Activated CD4-positive, CD25-positive, alpha-beta regulatory T cell treated with anti-CD3 and anti-CD28 coated beads, Interleukin-2, amount 50 U/mL, for 24 hours (primary cell): ENCODE measurements at regions not wholly inside any gene's neighbourhood (a gene's known extent, or its start where the extent isn't known, plus 50 kb on each side); places are given as distances from the start of the nearest gene placed in this dataset.

ENCODE experiments used
- ATAC-seq, 2 donors: fragments of 150-1000 bp; cut with Tn5 transposase; one replicate each; pipeline ENCODE4 v1.10.0; 2021; ENCODE audit warnings: mild to moderate bottlenecking in 1 of 2, moderate library complexity in 1 of 2

DNA sequence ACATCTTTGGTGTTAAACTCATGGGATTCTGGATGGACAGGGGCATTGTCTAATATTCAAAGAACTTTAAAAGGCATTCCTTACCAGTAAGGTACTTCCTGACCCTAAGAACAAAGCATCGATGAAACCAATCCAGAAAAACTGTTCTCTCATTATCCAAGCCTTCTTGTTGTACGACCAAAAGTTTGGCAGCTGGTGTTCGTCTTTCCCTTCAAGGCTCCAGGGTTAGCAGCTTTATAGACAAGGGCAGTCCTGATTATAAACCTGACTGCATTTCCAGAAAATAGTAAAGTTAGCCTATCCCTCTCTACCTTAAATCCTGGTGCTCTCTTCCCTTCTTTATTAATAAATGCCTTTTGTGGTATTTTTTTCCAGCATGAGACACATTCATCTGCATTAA is 149.4 kb upstream of the MRPS30 start:
- ATAC-seq: no peak

DNA sequence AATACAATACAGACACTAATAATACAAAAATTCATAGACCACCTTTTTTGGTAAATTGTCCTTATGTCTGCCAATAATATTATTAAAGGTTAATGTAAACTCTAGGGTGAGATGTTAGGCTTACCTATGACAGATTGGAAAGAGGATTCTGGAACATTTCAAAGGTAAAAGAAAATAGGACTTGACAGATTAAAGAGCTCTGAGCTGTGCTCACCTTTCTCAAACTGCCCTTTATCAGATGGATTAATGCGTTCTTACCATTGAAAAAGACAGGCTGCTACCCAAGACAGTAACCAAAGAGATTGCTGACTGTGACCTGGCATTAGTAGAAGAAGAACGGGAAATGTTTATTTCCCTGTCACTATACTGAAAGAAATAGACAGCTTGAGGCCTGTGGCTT is 156.1 kb upstream of the MRPS30 start:
- ATAC-seq: no peak

DNA sequence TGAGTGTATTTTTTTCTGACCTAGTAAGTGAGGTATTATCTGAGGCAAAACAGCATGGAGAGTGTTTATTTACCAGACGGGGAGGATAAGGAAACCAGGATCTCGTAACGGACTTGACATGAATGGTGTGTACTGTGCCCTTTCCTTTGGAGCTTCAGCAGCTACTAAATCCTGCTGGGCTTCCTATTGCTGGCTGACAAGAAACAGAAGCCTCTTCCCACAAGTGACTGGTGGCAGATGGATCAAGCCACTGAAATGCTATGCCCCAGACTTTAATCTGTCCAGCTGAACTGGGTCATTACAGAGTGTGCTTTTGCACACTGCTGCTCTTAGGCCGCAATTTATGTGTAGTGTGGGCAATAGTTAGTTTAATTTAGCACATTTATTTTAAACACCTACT is 162.7 kb upstream of the MRPS30 start:
- no peak for ATAC-seq

DNA sequence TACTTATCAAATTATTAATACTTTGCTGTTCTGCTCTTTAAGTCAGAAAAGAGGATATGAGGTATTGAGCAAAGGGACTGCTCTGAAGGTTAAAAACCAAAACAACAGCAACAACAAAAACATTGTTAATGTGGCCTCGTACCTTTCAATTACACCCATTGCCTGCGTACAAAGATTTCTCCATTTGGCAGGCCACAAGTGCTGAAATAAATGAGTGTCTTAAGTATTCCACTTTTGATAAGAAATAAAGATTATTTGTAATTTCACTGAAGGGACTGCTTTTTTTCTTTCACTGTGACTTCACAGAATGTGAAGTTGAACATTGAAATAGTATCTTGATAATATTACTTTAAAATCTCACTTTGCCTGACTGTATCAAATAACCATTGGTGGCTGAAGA is 163.2 kb upstream of the MRPS30 start:
- ATAC-seq: no peak

DNA sequence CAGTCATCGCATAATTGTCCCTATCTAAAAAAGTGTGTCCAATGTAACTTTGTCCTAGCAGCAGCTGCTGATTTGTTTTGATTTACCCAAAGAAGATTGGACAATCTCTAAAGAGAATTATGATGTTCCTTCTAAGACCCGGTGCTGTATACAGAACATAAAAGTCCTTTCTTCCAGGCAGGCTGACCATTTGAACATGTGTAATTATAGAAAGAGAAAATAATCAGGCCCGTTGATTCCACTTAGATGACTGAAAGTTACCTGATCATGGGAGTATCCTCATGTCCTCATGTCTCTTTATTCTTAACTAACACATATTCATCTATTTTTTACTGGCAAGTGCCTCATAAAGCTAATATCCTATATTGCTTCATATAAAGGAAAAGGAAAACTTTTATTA is 164.1 kb upstream of the MRPS30 start:
- no peak for ATAC-seq

DNA sequence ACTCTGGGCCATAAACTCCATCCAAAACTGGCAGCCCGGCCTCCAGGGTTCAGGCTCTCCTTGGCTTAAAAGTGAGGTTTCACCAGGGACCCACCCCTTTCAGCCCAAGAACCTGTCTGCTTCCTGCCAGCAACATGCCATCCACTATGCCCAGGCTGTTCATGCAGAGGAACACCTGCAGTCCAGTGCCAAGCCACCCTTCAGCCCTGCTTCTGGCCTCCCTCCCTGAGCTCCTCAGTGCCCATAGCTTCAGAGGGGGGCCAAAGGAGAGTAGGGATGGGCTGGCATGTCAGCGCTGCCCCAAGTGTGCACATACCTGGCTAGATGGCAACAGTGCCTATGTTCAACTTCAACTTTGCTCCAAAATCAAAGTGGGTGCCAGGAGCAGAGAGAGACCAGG is 166.9 kb upstream of the MRPS30 start:
- ATAC-seq: no peak

DNA sequence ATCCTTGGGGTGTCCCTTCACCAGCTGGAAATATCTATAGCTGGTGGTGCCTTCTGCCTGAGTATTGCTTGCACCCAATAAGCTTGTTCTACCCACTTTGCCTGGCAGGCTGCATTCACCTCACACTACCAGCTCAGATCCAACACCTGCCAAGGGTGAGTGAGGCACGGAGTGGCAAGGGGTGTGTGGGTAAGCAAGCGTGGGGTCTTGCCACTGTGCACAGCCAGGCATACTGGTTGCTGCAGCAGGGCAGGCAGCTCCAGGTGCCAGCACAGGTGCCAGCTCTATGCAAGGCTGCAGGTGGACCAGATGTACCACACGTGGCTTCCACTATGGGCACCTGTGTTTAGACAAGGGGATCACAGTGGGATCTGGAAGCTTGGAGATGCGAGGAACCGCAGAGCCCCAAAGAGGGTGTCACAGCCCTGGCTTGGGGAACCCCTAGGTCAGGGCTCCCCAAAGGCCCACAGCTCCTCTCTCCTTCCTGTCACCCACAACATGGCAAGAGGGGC is 167.7 kb upstream of the MRPS30 start:
- no peak for ATAC-seq

DNA sequence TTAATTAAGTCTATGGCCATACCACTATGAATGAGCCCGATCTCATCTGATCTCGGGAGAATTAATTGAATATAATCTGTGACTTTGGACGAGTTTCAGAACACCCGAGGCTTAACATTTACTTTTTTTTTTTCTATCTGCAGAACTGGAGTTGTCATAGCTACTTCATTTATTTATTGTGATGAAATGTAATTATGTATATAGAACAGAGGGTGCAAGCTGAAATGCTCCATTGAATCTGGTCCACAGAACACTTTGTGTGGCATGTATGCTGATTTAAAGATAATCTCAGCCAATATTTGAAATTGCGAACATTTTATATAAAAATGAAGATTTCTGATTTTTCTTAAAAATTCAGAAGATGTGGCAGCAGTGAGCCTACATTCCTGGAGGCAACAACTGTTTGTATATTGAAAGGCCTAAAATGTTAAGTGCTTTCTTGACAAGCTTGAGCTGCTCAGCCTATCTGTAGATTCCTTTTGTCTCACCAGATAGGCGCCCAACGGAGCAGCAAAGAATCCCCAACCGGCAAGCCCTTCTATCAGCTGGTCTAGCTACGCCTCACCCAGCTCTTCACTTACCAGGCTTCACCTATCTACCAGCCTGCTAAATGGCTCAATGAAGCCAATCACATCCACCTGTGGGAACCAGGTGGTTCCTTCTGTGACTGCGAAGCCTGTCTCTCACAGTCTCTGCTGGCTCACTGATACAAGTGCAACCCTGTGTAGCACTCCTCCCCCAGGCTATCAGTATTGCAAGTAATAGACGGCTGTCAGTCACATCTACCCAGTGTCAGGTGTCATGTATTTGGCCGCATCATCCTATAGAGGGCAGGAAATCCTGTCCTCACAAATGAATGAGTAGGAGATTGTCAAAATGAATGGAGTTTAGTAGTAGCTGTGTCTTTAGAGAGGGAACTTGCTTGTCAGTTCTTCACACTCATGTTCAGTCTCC is 170.6 kb upstream of the MRPS30 start:
- no peak for ATAC-seq

DNA sequence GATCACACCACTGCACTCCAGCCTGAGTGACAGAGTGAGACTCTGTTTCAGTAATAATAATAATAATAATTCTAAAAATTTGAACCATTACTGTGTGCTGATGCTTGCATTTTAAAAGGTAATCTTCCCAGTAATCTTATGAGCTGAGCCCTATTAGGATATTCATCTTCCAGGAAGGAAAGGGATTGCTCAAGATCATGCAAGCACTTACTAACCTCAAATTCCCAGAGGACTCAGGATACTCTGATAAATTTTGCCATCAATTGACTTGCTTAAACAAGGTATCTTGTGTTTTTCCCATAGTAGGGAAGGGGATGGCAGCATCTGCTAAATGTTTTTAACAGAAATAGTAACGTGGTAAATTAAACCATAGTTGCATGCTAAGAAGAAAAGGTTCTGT is 176.4 kb upstream of the MRPS30 start:
- no peak for ATAC-seq

DNA sequence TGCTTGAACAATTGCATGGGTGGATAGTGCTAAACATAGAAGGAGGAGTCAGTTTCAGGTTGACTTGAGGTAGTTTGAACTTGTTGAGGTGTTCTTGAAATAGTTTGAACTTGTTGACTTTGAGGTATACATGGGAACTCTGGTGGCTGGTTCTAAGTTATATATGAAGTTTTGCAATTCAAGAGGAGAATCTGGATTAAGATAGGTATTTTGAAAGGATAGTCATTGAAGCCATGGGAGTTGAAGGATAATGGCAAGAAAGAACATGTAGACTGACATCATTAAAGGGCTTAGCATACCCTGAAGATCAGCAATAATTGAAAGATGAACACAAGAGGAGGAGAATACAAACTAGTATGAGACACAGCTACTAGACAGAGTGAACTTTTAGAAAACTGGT is 181.9 kb upstream of the MRPS30 start:
- ATAC-seq: no peak

DNA sequence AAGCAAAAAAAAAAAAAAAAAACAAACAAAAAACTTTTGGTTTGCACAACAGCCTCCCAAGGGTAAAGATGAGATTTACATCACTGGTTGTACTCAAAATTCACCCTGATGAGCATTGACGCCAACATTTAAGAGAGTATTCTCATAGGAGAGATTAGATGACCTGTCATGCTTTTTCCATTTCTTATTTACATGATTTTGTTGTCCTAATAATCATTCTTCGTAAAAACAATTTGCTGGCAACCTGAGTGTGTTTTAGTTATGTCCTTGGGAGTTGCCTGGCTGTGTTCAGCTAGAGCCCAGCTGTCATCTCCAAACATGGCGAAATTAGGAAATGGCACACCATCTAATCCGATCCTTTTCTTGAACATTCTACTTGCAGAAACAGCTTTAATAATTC is 186.4 kb upstream of the MRPS30 start:
- no peak for ATAC-seq

DNA sequence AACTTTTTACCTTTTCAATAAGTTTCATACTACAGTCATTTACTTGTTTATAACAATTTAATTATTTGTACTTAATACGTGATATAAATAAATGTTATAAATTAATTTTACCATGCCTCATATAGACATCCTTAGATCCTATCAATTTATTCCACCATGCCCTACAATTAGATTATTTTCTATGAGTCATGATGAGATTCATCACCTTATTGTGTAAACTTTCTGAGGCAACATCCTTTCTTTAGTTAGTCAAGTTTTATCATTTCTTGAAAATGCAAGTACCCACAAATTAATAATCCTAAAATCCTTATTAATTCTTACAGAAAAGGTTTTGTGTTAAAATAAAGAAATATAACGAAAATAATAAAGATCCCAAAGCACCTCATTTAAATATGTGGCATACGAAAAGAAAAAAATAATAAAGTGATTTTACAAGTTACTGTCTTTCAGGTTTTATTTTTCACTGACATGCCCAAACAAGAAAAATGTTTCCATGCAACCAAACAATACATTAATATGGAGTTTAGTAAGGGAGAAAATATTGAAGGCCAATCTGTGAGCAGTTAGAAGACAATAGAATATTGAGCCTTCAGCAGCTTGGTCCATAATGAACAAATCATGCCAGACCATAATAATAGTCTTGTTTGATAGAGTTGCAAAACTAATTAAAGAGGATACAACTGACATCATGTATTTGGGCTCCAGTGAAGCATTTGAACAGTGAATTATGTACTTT is 188.7 kb upstream of the MRPS30 start:
- ATAC-seq: no peak

DNA sequence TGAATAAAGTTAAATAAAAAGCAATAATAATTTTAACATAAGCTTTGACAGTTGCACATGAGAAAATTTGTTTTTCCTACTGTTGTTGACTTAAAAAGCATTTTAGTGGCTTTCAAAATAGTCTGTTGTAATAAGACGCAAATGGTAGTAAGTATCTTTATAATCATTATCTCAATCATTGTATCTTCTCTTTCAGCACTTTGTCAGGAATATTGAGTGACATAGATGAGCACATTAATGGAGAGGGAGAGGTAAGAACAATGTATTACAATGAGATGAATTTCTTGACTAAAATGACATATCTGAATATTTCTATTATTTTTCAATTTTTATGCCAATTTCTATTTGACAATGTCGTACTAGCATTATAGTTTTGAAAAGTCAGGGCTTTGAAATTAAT is 193.9 kb upstream of the MRPS30 start:
- no peak for ATAC-seq

DNA sequence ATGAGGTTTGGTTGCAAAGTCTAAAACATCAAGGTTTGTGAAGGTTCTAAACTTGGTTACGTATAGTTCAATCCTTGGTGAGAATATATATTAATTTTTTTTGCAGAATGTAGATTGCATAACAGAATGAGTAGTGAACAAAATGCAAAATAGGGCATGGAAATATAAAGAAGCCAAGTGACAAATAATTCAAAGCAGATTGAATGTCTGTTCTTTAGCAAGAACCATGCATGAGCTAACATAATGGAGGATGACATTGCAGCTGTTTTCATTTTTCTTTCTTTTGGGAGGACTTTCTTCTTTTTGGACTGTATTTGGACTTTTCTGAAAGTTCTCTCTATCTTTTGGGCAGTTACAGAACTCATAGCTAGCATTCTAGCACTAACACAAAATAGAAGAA is 194.8 kb upstream of the MRPS30 start:
- no peak for ATAC-seq

DNA sequence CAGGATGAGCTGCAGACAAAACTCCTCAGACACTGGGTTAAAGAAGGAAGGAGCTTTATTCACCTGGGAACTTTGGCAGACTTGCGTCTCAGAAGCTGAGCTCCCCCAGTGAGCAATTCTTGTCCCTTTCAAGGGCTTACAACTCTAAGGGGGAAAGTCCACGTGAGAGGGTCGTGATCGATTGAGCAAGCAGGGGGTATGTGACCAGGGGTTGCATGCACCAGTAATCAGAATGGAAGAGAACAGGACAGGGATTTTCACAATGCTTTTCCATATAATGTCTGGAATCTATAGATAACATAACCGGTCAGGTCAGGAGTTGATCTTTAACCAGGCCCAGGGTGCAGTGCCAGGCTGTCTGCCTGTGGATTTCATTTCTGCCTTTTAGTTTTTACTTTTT is 202.8 kb upstream of the MRPS30 start:
- ATAC-seq: no peak

DNA sequence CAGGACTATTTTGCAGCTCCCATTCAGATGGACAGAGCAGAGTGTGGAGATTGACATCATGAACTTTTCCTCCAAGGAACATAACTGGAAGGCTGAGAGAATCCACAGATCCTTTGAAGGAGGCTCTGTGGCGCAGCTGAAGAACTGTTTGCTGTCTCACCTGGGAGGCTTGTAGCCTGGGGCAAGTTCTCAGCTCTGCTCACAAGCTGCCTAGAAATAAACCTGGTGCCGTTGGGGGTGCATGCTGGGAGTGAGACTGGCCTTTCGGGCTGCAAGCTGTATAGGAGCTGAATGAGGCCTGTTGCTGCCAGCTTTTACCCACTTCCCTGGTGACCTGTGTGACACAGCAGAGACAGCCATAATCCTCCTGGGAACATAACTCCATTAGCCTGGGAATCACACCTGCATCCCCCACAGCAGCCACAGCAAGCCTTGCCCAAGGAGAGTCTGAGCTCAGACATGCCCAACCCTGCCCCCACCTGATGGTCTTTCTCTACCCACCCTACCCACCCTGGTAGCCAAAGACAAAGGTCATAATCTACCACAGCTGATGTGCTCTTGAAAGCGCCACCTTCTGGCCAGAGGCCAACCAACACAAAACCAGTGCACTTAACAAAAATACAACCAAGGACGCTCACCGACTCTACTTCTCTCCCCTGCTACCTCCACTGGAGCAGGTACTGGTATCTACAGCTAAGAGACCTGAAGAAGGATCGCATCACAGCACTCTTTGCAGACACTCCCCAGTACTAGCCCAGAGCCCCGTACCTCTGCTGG is 205.1 kb upstream of the MRPS30 start:
- no peak for ATAC-seq

DNA sequence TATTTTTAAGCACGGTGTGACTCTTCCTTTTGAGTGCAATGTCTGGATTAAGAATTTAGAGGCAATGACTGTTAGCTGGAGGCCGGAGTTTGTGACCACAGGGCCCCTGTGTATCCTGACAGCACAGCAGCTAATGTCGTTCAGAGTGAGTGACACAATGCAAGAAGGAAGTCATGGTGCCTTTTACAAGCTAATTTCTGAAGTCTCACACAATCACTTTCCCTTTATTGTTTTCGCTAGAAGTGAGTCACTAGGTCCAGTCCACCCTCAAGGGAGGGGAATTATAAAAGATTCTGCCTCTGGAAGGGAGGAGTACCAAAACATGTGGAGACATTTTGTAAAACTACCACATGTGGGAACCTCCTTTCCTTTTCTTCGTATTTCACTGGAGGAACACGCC is 185.5 kb upstream of the FGF10 start:
- no peak for ATAC-seq

DNA sequence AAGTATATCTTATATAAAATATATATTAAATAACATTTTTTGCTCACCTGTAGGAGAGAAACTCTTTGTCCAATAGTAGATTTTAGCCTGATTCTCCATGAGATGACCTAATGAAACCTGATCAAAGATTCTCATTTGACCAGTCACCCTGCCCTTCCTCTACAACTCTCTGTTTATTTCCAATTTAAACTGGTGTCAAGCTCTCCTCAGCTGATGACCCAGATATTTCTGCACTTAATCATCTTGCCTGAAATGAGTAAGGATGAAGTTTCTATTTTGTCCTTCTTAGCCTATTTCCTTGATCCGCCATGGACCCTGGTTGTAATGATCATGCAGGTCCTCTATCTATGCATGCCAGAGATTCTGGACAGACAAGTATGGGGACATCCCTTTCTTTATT is 179.3 kb upstream of the FGF10 start:
- no peak for ATAC-seq

DNA sequence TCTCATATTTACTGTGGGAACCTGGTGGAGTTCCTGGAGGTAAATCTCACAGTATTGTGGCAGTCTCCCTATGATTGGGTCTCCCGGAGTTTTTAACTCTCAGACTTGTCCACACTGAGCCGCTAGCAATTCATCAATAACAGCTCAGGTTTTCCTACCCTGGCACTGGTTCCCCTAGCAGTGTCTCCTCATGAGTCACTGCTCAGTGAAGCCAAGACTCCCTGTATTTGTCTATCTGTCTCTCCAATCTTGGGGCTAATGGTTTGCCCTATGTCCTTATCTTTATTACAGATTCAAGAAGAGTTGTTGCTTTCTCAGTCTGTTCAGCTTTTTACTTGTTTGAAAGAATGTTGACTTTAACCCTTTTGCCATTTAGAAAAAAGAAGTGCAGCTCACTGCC is 176.7 kb upstream of the FGF10 start:
- no peak for ATAC-seq

DNA sequence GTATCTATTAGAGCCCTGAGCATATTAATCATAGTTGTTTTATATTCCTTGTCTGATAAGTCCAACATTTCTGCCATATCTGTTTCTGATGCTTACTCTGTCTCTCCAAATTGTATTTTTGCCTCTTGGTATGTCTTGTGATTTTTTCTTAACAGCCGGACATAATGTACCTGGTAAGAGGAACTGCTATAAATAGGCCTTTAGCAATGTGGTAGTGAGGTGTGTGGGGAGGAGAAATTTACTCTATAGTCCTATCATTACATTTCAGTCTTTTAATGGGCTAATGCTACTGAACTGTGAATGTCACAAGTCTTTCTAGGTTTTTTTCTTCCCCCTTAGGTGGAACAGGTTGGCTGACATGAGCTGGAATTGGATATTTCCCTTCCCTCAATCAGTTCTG is 176.1 kb upstream of the FGF10 start:
- ATAC-seq: no peak

DNA sequence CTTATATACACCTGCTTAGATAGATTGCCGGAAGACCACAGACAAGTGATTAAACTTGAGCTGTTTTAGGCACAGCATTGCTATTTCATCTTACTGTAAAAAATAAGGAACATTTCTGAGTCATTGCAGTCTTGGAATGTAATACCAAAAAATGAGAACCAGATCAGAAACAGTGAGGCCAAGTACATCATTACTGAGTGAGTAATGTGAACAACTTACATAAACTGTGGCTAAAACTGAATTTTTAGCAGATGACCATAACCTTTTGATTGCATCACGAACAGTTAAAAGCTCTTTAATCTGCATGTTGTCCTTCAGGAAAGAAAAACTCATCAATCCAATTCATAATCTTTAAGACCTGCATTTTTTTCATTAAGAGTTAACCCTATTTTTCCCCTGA is 157.1 kb upstream of the FGF10 start:
- no peak for ATAC-seq

DNA sequence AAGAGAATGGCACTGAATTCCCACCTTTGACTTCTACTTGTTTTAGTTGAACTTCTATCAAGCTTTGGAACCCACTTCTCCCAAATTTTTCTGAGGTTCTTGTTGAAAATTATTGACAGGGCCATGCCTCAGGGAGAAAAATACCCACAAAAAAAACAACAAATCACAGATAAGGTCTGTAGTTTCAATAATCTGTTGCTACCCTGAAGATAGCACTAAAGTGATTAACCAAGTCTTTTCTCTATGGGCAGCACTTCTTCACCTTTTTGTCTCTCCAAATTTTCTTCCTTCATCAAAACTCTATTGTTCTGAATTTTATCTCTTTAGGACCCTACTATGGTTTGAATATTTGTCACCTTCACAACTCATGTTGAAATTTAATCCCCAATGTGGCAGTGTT is 154.3 kb upstream of the FGF10 start:
- ATAC-seq: no peak

DNA sequence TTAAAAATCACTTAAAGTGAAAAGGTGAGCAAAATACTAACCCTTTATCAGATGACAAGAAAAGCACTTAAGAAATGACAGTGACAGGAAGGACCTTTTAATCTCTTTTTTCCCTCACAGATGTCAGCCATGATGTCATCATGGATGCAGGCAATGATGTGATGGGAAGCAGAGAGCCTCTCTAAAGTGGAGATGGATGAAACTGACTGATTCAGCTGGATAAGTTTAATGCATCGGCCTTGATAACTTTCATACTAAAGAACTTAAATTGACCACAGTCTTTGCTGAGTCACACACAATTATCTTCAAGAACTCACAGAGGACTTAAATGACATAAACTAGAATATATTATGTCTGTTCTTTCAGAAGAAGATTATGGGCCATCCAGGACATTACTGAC is 153.2 kb upstream of the FGF10 start:
- no peak for ATAC-seq

DNA sequence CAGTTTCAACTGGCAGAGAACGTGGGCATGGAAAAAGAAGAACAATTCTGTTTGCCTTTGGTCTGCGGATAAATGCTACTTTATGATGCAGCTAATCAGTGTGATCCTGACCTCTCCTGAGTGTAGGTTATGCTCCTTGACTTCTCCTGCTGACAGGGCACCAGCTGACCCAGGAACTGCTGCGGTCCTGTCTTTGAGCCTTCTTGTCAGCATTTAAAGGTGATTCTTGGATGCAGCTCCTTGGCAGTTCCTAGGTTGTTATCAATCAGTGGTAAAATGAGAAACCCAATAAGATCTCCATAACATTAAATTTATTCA is 150.3 kb upstream of the FGF10 start:
- ATAC-seq: no peak
